Body of pancreas (tissue), 4 donors: ENCODE measurements at regions not wholly inside any gene's neighbourhood (a gene's known extent, or its start where the extent isn't known, plus 50 kb on each side); places are given as distances from the start of the nearest gene placed in this dataset.
A peak's percentile ranks its signal among the peaks of the same experiment; 100 is the strongest.

ENCODE experiments used
- ATAC-seq: fragments of 150-250 bp; one replicate; pipeline ENCODE4 v1.9.1; 2016
- DNase-seq, 4 donors: peaks; one replicate each; pipeline ENCODE4 v3.0.0-alpha.2; 2019
- H3K27ac ChIP-seq, 4 donors: fragments of 200-600 bp; sonication (generic); 1 replicate in 3 of 4; 2 replicates in 1 of 4; pipeline versions ENCODE4 v1.5.1 to v1.6.1; 2016 to 2019; ENCODE audit warnings: mild to moderate bottlenecking in 1 of 4, mixed read lengths in 1 of 4, moderate library complexity in 1 of 4
- H3K27me3 ChIP-seq, 2 donors: fragments of 200-600 bp; sonication (generic); one replicate each; pipeline ENCODE4 v1.6.0; 2016; ENCODE audit warnings: mild to moderate bottlenecking in 1 of 2
- H3K36me3 ChIP-seq, 2 donors: fragments of 200-600 bp; sonication (generic); replicated peaks in 1 of 2; 2 replicates each; pipeline ENCODE4 v1.5.1; 2016; ENCODE audit warnings: low read depth in 2 of 2; ENCODE audit not compliant: insufficient read depth in 1 of 2
- H3K4me1 ChIP-seq: fragments of 200-600 bp; sonication (generic); one replicate; pipeline ENCODE4 v1.6.0; 2016
- H3K4me3 ChIP-seq, 2 donors: fragments of 200-600 bp; sonication (generic); 1 replicate in 1 of 2; 2 replicates in 1 of 2; pipeline ENCODE4 v1.5.1; 2016 to 2019
- H3K9me3 ChIP-seq, 3 donors: fragments of 200-600 bp; sonication (generic); 1 replicate in 2 of 3; 2 replicates in 1 of 3; pipeline ENCODE4 v1.5.1; 2016
- POLR2A ChIP-seq, 3 donors: fragments of 450-650 bp; IDR thresholded peaks; one replicate each; pipeline ENCODE4 v1.6.1; 2016; ENCODE audit warnings: antibody characterized with exemption in 3 of 3, mild to moderate bottlenecking in 2 of 3
- WGBS, 2 donors: methylation state at CpG; one replicate each; pipeline ENCODE4 v1.1.5; 2017; 5-methylcytosine and 5-hydroxymethylcytosine counted together
- intact Hi-C: fragments of 100-400 bp; cut with DNase I; formaldehyde crosslinking; loops from one replicate; pipeline ENCODE4 v1.15.1; 2023
- TF ChIP-seq, protein P1 (sequence below), 7 experiments: fragments of 450-650 bp in 4 of 7; fragments of 200-600 bp in 3 of 7; sonication (generic) in 3 of 7; IDR thresholded peaks; one replicate each; pipeline ENCODE4 v1.5.1; 2016 to 2019; ENCODE audit warnings: antibody characterized with exemption in 7 of 7

DNA sequence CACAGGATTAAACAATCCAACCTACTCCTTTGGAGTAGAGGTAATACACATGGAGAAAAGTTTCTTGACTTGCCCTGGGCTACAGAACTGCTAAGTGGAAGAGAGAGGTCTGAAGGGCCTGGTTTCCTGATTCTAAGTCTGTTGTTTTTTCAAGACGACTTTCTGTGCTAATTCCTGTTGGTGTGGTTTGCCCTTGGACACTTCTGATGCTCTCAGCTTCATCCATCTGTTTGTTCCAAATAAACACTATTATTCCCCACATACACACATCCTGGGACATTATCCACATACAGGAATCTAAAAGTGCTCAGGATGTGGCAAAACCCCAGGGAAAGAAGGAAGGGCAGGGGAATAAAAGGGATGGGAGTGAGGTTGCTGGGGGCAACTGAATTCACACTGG lies 393.5 kb upstream of the TBL1XR1 start:
- intact Hi-C loops, result no loop called here
- no peak for DNase-seq
- H3K4me3 ChIP-seq, result no peak overlapping the region
- ATAC-seq, result no peak
- no peaks in the 10 kb centered on the region for H3K36me3 ChIP-seq
- H3K4me1 ChIP-seq, result peaks cover 61% of the 10 kb centered on the region
- H3K9me3 ChIP-seq, result no peaks in the 10 kb centered on the region
- 68 to 73% methylated on average over 1 of the region's 1 CpG for WGBS, 2 donors
- peak overlapping the region; percentile 74 to 87 (median 80) for H3K27ac ChIP-seq
- no peak for TF ChIP-seq POLR2A (IDR thresholded peaks at IDR 0.05)
- TF ChIP-seq, protein P1, sequence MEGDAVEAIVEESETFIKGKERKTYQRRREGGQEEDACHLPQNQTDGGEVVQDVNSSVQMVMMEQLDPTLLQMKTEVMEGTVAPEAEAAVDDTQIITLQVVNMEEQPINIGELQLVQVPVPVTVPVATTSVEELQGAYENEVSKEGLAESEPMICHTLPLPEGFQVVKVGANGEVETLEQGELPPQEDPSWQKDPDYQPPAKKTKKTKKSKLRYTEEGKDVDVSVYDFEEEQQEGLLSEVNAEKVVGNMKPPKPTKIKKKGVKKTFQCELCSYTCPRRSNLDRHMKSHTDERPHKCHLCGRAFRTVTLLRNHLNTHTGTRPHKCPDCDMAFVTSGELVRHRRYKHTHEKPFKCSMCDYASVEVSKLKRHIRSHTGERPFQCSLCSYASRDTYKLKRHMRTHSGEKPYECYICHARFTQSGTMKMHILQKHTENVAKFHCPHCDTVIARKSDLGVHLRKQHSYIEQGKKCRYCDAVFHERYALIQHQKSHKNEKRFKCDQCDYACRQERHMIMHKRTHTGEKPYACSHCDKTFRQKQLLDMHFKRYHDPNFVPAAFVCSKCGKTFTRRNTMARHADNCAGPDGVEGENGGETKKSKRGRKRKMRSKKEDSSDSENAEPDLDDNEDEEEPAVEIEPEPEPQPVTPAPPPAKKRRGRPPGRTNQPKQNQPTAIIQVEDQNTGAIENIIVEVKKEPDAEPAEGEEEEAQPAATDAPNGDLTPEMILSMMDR (IDR thresholded peaks at IDR 0.05), result no peak
- no peaks in the 10 kb centered on the region for H3K27me3 ChIP-seq

DNA sequence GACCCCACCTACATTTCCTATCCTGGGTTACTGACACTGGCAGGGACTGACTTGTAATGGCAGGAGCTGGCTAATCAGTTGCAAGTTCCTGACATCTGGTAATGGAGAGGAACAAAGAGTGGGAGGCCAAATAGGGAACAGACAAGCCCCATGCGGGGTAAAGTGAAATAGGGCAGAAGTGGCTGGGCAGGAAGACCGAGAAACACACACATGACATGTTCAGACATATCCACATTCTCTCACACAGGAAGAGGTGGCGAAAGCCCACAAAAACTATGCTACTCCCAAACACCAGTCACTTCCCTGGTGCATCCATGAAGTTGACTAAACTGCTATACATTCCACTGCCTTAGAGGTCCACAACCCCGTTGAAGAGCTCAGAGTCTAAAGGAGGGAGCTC lies 394.1 kb upstream of the TBL1XR1 start:
- H3K4me1 ChIP-seq, result peaks cover 67% of the 10 kb centered on the region
- TF ChIP-seq, protein P1 (IDR thresholded peaks at IDR 0.05), result no peak
- no peak for TF ChIP-seq POLR2A (IDR thresholded peaks at IDR 0.05)
- no peaks in the 10 kb centered on the region for H3K27me3 ChIP-seq
- H3K36me3 ChIP-seq, result no peaks in the 10 kb centered on the region
- intact Hi-C loops, result no loop called here
- no peak overlapping the region for H3K4me3 ChIP-seq
- peak overlapping the region; percentile 74 to 87 (median 80) for H3K27ac ChIP-seq
- H3K9me3 ChIP-seq, result no peaks in the 10 kb centered on the region
- DNase-seq (peak in 1 of 4 donors; percentile 58), ATAC-seq (no peak)
- WGBS, 2 donors, result 62 to 76% methylated on average over 4 of the region's 4 CpGs

GRCh38 chr3:177594096-177594495 lies 396.8 kb upstream of the TBL1XR1 start:
- Histone ChIP-seq H3K36me3 (no peaks in the 10 kb centered on the region), H3K9me3 (no peaks in the 10 kb centered on the region), H3K4me3 (no peak overlapping the region), H3K27me3 (no peaks in the 10 kb centered on the region), H3K27ac (no peak overlapping the region), H3K4me1 (peaks cover 88% of the 10 kb centered on the region)
- TF ChIP-seq, protein P1 (IDR thresholded peaks at IDR 0.05), result no peak
- TF ChIP-seq POLR2A (IDR thresholded peaks at IDR 0.05), result no peak
- 89 to 96% methylated on average over 6 of the region's 6 CpGs for WGBS, 2 donors
- DNase-seq (no peak), ATAC-seq (no peak)
- intact Hi-C loops, result no loop called here

- 82 to 83% methylated on average over 4 of the region's 4 CpGs for WGBS, 2 donors
- Histone ChIP-seq H3K27ac (no peak overlapping the region), H3K36me3 (no peaks in the 10 kb centered on the region), H3K4me3 (no peak overlapping the region), H3K27me3 (no peaks in the 10 kb centered on the region), H3K4me1 (peaks cover 73% of the 10 kb centered on the region), H3K9me3 (no peaks in the 10 kb centered on the region)
- intact Hi-C loops, result no loop called here
- no peak for DNase-seq
- ATAC-seq, result no peak
- TF ChIP-seq, protein P1 (IDR thresholded peaks at IDR 0.05), result no peak
- no peak for TF ChIP-seq POLR2A (IDR thresholded peaks at IDR 0.05)
Measured at GRCh38 chr3:177595530-177596188, 398.4 kb upstream of the TBL1XR1 start.

DNA sequence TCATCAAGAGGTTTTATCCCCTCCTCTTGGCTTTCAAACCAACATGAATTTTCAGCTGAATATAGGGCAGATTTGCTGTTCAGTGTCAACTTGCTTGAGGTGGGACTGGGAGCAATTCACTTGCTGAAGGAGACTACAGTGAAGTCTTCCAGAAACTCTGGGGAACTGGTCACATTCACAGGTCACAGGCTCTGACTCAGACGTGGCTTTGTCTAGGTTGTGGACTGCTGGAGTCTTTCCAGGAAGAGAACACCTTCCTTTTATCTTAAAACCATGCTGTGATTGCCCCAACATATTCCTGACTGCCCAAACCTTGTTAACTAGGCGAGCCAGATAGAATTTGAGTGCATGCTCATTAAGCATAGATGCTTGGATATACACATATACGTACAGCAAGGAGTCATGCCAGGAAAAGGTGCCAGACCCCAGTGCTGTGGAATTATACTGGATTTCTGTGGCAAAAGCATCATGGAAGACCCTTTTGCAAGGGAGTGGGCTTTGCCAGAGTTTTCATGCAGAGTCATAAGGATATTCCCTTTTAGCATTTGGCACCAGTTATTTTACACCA lies 399.1 kb upstream of the TBL1XR1 start:
- whole genome bisulfite sequencing, 2 donors, result 68 to 70% methylated on average over 3 of the region's 3 CpGs
- no peak overlapping the region for H3K4me3 ChIP-seq
- ATAC-seq, result no peak
- no peaks in the 10 kb centered on the region for H3K9me3 ChIP-seq
- peak overlapping the region in 2 of 4 donors; percentile 37 to 65 for H3K27ac ChIP-seq
- DNase-seq, result peak in 2 of 4 donors; percentile 48 to 70
- no peaks in the 10 kb centered on the region for H3K27me3 ChIP-seq
- no peaks in the 10 kb centered on the region for H3K36me3 ChIP-seq
- TF ChIP-seq POLR2A (IDR thresholded peaks at IDR 0.05), result no peak
- TF ChIP-seq, protein P1 (IDR thresholded peaks at IDR 0.05), result no peak
- intact Hi-C loops, result no loop called here
- peaks cover 69% of the 10 kb centered on the region for H3K4me1 ChIP-seq
